ENCODE measurements at regions not wholly inside any gene's neighbourhood (a gene's known extent, or its start where the extent isn't known, plus 50 kb on each side); places are given as distances from the start of the nearest gene placed in this dataset.

DNA sequence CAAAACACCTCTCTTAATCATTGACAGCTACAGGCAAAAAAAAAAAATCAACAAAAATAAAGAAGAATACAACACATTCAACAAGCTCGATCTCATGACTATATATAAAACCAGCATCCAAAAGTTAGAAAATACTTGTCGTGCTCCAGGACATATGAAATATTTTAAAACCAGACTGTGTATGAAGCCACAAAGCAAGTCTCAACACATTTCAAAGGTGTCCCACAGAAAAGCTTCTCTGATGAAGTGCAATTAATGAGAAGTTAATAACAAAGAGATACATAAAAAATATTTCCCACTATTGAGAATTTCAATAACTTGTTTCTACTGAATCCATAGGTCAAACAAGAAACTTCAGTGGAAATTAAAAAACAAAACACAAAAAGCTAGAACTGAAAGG lies 178.7 kb downstream of the PLK2 start:
- TF ChIP-seq, protein P1, sequence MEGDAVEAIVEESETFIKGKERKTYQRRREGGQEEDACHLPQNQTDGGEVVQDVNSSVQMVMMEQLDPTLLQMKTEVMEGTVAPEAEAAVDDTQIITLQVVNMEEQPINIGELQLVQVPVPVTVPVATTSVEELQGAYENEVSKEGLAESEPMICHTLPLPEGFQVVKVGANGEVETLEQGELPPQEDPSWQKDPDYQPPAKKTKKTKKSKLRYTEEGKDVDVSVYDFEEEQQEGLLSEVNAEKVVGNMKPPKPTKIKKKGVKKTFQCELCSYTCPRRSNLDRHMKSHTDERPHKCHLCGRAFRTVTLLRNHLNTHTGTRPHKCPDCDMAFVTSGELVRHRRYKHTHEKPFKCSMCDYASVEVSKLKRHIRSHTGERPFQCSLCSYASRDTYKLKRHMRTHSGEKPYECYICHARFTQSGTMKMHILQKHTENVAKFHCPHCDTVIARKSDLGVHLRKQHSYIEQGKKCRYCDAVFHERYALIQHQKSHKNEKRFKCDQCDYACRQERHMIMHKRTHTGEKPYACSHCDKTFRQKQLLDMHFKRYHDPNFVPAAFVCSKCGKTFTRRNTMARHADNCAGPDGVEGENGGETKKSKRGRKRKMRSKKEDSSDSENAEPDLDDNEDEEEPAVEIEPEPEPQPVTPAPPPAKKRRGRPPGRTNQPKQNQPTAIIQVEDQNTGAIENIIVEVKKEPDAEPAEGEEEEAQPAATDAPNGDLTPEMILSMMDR (IDR thresholded peaks at IDR 0.05), result no peak
- no peak for TF ChIP-seq POLR2A (IDR thresholded peaks at IDR 0.05)
